ENCODE measurements at regions not wholly inside any gene's neighbourhood (a gene's known extent, or its start where the extent isn't known, plus 50 kb on each side); places are given as distances from the start of the nearest gene placed in this dataset.

- H3K4me3 ChIP-seq (ENCODE audit: low read length), result no peak overlapping the region
- DNase-seq, result no peak
- H4K20me1 ChIP-seq (ENCODE audit: insufficient read depth, low read length), result no peaks in the 10 kb centered on the region
- H3K9me3 ChIP-seq (replicated peaks; ENCODE audit: insufficient read depth, low read length), result no peaks in the 10 kb centered on the region
- H3K27ac ChIP-seq (ENCODE audit: low read length), result no peak overlapping the region
- H3K4me1 ChIP-seq (ENCODE audit: low read length), result no peaks in the 10 kb centered on the region
- H3K36me3 ChIP-seq (replicated peaks; ENCODE audit: insufficient read depth, low read length), result no peaks in the 10 kb centered on the region
- H3K4me2 ChIP-seq (ENCODE audit: low read depth, low read length), result no peak overlapping the region
- no peak overlapping the region for H2AFZ ChIP-seq (ENCODE audit: low read length)
- no peak for TF ChIP-seq EZH2phosphoT487 (IDR thresholded peaks at IDR 0.05; ENCODE audit: low read length)
- TF ChIP-seq, protein P1, sequence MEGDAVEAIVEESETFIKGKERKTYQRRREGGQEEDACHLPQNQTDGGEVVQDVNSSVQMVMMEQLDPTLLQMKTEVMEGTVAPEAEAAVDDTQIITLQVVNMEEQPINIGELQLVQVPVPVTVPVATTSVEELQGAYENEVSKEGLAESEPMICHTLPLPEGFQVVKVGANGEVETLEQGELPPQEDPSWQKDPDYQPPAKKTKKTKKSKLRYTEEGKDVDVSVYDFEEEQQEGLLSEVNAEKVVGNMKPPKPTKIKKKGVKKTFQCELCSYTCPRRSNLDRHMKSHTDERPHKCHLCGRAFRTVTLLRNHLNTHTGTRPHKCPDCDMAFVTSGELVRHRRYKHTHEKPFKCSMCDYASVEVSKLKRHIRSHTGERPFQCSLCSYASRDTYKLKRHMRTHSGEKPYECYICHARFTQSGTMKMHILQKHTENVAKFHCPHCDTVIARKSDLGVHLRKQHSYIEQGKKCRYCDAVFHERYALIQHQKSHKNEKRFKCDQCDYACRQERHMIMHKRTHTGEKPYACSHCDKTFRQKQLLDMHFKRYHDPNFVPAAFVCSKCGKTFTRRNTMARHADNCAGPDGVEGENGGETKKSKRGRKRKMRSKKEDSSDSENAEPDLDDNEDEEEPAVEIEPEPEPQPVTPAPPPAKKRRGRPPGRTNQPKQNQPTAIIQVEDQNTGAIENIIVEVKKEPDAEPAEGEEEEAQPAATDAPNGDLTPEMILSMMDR (IDR thresholded peaks at IDR 0.05; ENCODE audit: low read length), result no peak
- TF ChIP-seq EZH2 (optimal IDR thresholded peaks at IDR 0.05; ENCODE audit: low read depth, low read length), result no peak
- H3K79me2 ChIP-seq (ENCODE audit: low read length), result no peaks in the 10 kb centered on the region
- no peaks in the 10 kb centered on the region for H3K27me3 ChIP-seq (replicated peaks; ENCODE audit: insufficient read depth, low read length)
- H3F3A ChIP-seq (ENCODE audit: insufficient read depth, low read length), result no peaks in the 10 kb centered on the region
- H3K9me2 ChIP-seq (replicated peaks; ENCODE audit: insufficient read depth, low read length), result no peaks in the 10 kb centered on the region
- H3K9ac ChIP-seq (ENCODE audit: low read length), result no peak overlapping the region
These were observed 222.2 kb downstream of the LURAP1L start for GRCh38 chr9:12997009-12997408.

GRCh38 chr9:13001989-13002580 lies 227.3 kb downstream of the LURAP1L start:
- H3K9ac ChIP-seq (ENCODE audit: low read length), result no peak overlapping the region
- no peaks in the 10 kb centered on the region for H3K4me1 ChIP-seq (ENCODE audit: low read length)
- H3K9me2 ChIP-seq (replicated peaks; ENCODE audit: insufficient read depth, low read length), result no peaks in the 10 kb centered on the region
- H3K79me2 ChIP-seq (ENCODE audit: low read length), result no peaks in the 10 kb centered on the region
- no peak overlapping the region for H3K4me2 ChIP-seq (ENCODE audit: low read depth, low read length)
- no peaks in the 10 kb centered on the region for H3K27me3 ChIP-seq (replicated peaks; ENCODE audit: insufficient read depth, low read length)
- H3K9me3 ChIP-seq (replicated peaks; ENCODE audit: insufficient read depth, low read length), result no peaks in the 10 kb centered on the region
- H2AFZ ChIP-seq (ENCODE audit: low read length), result no peak overlapping the region
- TF ChIP-seq, protein P1 (IDR thresholded peaks at IDR 0.05; ENCODE audit: low read length), result no peak
- TF ChIP-seq EZH2 (optimal IDR thresholded peaks at IDR 0.05; ENCODE audit: low read depth, low read length) (no peak), EZH2phosphoT487 (IDR thresholded peaks at IDR 0.05; ENCODE audit: low read length) (no peak)
- H3F3A ChIP-seq (ENCODE audit: insufficient read depth, low read length), result no peaks in the 10 kb centered on the region
- H3K36me3 ChIP-seq (replicated peaks; ENCODE audit: insufficient read depth, low read length), result no peaks in the 10 kb centered on the region
- no peaks in the 10 kb centered on the region for H4K20me1 ChIP-seq (ENCODE audit: insufficient read depth, low read length)
- no peak for DNase-seq
- no peak overlapping the region for H3K4me3 ChIP-seq (ENCODE audit: low read length)
- no peak overlapping the region for H3K27ac ChIP-seq (ENCODE audit: low read length)

DNA sequence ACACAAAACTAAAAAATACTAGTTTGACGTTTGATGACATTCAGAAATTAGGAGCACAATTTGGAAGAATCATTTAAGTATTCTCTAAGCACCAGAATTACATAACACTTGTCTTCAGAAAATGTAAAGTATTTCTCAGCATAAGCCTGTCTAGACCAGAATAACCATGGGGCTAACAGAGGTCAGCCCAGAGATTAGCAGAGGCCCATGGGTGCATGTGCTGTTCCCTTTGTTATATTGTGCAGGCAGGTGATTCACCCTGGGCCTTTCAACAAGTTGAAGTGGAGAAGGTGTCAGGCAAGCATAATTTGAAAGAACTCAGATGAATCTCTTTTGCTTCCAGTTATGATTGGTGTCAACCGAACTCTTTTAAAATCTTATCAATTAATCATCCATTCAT lies 227.9 kb downstream of the LURAP1L start:
- Histone ChIP-seq H3K9me2 (replicated peaks; ENCODE audit: insufficient read depth, low read length) (no peaks in the 10 kb centered on the region), H3K27me3 (replicated peaks; ENCODE audit: insufficient read depth, low read length) (no peaks in the 10 kb centered on the region), H3K36me3 (replicated peaks; ENCODE audit: insufficient read depth, low read length) (no peaks in the 10 kb centered on the region), H4K20me1 (ENCODE audit: insufficient read depth, low read length) (no peaks in the 10 kb centered on the region), H2AFZ (ENCODE audit: low read length) (no peak overlapping the region), H3K4me2 (ENCODE audit: low read depth, low read length) (no peak overlapping the region), H3K4me1 (ENCODE audit: low read length) (no peaks in the 10 kb centered on the region), H3K4me3 (ENCODE audit: low read length) (no peak overlapping the region), H3K9ac (ENCODE audit: low read length) (no peak overlapping the region), H3F3A (ENCODE audit: insufficient read depth, low read length) (no peaks in the 10 kb centered on the region), H3K9me3 (replicated peaks; ENCODE audit: insufficient read depth, low read length) (no peaks in the 10 kb centered on the region), H3K79me2 (ENCODE audit: low read length) (no peaks in the 10 kb centered on the region), H3K27ac (ENCODE audit: low read length) (no peak overlapping the region)
- no peak for DNase-seq
- TF ChIP-seq EZH2 (optimal IDR thresholded peaks at IDR 0.05; ENCODE audit: low read depth, low read length), result no peak
- TF ChIP-seq EZH2phosphoT487 (IDR thresholded peaks at IDR 0.05; ENCODE audit: low read length), result no peak
- TF ChIP-seq, protein P1 (IDR thresholded peaks at IDR 0.05; ENCODE audit: low read length), result no peak
